Uterus (tissue), 2 donors: ENCODE measurements at regions not wholly inside any gene's neighbourhood (a gene's known extent, or its start where the extent isn't known, plus 50 kb on each side); places are given as distances from the start of the nearest gene placed in this dataset.

ENCODE experiments used
- CTCF ChIP-seq, 4 experiments: fragments of 200-600 bp in 2 of 4; fragments of 450-650 bp in 2 of 4; sonication (generic) in 2 of 4; IDR thresholded peaks; one replicate each; pipeline ENCODE4 v1.5.1; 2016 to 2019; ENCODE audit warnings: antibody characterized with exemption in 4 of 4, mild to moderate bottlenecking in 2 of 4, moderate library complexity in 1 of 4
- POLR2A ChIP-seq, 2 donors: fragments of 450-650 bp; IDR thresholded peaks; one replicate each; pipeline ENCODE4 v1.6.1; 2016; ENCODE audit warnings: antibody characterized with exemption in 2 of 2, mild to moderate bottlenecking in 1 of 2, moderate library complexity in 1 of 2

GRCh38 chr15:98483575-98484130 lies 164.7 kb upstream of the IGF1R start:
- TF ChIP-seq CTCF (IDR thresholded peaks at IDR 0.05): no peak
- no peak for TF ChIP-seq POLR2A (IDR thresholded peaks at IDR 0.05)
